Thymus (tissue), 11 donors: ENCODE measurements at regions not wholly inside any gene's neighbourhood (a gene's known extent, or its start where the extent isn't known, plus 50 kb on each side); places are given as distances from the start of the nearest gene placed in this dataset.

ENCODE experiments used
- DNase-seq, 9 donors: peaks; one replicate each; pipeline ENCODE4 v3.0.0-alpha.2; 2013; ENCODE audit warnings: low spot score in 9 of 9, low read depth in 6 of 9, missing footprints in 1 of 9
- H3K27ac ChIP-seq, 2 donors: one replicate each; pipeline ENCODE4 v1.5.1; 2013; ENCODE audit warnings: control low read depth in 1 of 2, low read depth in 1 of 2, low read length in 1 of 2, mild to moderate bottlenecking in 1 of 2, moderate library complexity in 1 of 2
- H3K27me3 ChIP-seq, 2 donors: one replicate each; pipeline ENCODE4 v1.5.1; 2013; ENCODE audit warnings: low read length in 1 of 2; ENCODE audit not compliant: control insufficient read depth in 2 of 2, insufficient read depth in 1 of 2
- H3K36me3 ChIP-seq, 2 donors: one replicate each; pipeline ENCODE4 v1.5.1; 2013; ENCODE audit warnings: low read length in 1 of 2, mild to moderate bottlenecking in 1 of 2, moderate library complexity in 1 of 2; ENCODE audit not compliant: control insufficient read depth in 2 of 2, insufficient read depth in 2 of 2
- H3K4me1 ChIP-seq, 2 donors: one replicate each; pipeline ENCODE4 v1.5.1; 2013; ENCODE audit warnings: low read length in 2 of 2; ENCODE audit not compliant: control insufficient read depth in 2 of 2, insufficient read depth in 2 of 2
- H3K4me3 ChIP-seq, 2 donors: one replicate each; pipeline ENCODE4 v1.5.1; 2013; ENCODE audit warnings: low read length in 2 of 2, control low read depth in 1 of 2, mild to moderate bottlenecking in 1 of 2
- H3K9me3 ChIP-seq, 2 donors: one replicate each; pipeline ENCODE4 v1.5.1; 2013; ENCODE audit warnings: low read length in 1 of 2, mild to moderate bottlenecking in 1 of 2; ENCODE audit not compliant: control insufficient read depth in 2 of 2, insufficient read depth in 1 of 2
- WGBS: extraction: QIAGEN DNeasy Blood & Tissue Kit; methylation state at CpG from one replicate; pipeline ENCODE4 v1.1.7; 2013; 5-methylcytosine and 5-hydroxymethylcytosine counted together
- donor health status: healthy.

GRCh38 chr5:175803254-175803653 is 68.1 kb upstream of the CPLX2 start:
- Histone ChIP-seq H3K4me3 (no peak overlapping the region), H3K36me3 (no peaks in the 10 kb centered on the region), H3K27ac (no peak overlapping the region), H3K9me3 (peaks cover 0 to 3% of the 10 kb centered on the region in 2 donors), H3K4me1 (no peaks in the 10 kb centered on the region), H3K27me3 (peaks cover 0 to 12% of the 10 kb centered on the region in 2 donors)
- 89% methylated on average over 5 of the region's 5 CpGs for WGBS
- DNase-seq: no peak

GRCh38 chr5:175803736-175804454 is 67.5 kb upstream of the CPLX2 start:
- H3K36me3 ChIP-seq: no peaks in the 10 kb centered on the region
- no peak overlapping the region for H3K4me3 ChIP-seq
- H3K27me3 ChIP-seq: peaks cover 0 to 7% of the 10 kb centered on the region in 2 donors
- no peak for DNase-seq
- no peaks in the 10 kb centered on the region for H3K4me1 ChIP-seq
- 65% methylated on average over 8 of the region's 8 CpGs for WGBS
- H3K9me3 ChIP-seq: peaks cover 0 to 3% of the 10 kb centered on the region in 2 donors
- no peak overlapping the region for H3K27ac ChIP-seq

DNA sequence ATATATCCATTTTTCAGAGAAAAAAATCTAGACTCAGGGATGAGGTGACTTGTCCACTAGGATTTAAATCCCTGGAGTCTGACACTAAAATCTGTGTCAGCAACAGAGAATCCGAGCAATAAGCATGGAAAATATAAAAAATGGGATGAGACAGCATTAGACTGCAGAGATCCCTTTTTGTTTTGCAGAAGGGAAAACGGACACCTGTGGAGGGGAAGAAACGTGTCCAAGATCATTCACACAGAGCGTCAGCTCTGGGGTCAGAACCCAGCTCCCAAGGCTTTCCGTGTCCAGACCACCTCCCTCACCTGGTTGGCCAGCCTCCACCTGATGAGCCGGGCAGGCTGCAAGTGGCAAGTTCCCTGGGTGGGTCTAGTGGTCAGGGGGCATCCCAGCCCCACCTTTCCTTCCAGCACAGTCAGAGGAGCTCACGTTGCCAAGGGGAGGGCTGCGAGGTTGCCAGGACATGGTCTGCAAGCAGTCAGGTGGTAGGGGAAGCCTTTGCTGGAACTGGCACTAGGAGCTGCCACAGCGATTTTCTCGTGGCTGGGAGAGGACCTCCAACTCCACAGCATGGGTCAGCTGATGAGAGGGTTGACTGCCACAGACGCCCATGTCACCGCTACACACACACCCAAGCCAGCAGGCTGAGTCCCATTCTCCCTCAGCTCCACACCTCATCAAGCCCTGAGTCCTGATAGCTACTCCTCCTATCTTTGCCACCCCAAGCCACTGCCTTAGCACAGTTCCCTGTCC is 65.9 kb upstream of the CPLX2 start:
- Histone ChIP-seq H3K9me3 (peaks cover 0 to 3% of the 10 kb centered on the region in 2 donors), H3K27me3 (peaks cover 0 to 4% of the 10 kb centered on the region in 2 donors), H3K27ac (no peak overlapping the region), H3K4me1 (no peaks in the 10 kb centered on the region), H3K4me3 (no peak overlapping the region), H3K36me3 (no peaks in the 10 kb centered on the region)
- 82% methylated on average over 12 of the region's 12 CpGs for WGBS
- DNase-seq: no peak

DNA sequence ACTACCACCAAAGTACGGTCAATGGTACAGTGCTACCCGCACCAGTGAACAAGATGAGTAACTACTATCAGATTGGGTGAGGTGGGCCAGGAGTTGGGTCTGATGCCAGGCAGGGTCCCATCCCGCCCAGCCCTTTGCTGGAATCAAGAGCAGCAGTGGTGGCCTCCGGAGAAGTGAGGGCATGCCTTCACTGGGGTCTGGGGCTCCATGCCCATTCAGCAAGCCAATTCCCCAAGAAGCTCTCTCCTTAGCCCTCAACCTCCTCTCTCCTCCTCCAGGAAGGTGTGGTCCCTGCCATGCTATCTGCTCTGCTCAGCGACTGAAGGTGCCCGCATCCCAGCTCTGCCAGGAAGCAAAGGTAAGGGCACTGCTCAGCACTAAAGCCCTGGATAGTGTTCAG is 62.7 kb upstream of the CPLX2 start:
- no peaks in the 10 kb centered on the region for H3K36me3 ChIP-seq
- no peak overlapping the region for H3K27ac ChIP-seq
- no peak overlapping the region for H3K4me3 ChIP-seq
- H3K9me3 ChIP-seq: peaks cover 0 to under 1% of the 10 kb centered on the region in 2 donors
- DNase-seq: no peak
- no peaks in the 10 kb centered on the region for H3K4me1 ChIP-seq
- H3K27me3 ChIP-seq: no peaks in the 10 kb centered on the region
- 94% methylated on average over 6 of the region's 6 CpGs for WGBS

DNA sequence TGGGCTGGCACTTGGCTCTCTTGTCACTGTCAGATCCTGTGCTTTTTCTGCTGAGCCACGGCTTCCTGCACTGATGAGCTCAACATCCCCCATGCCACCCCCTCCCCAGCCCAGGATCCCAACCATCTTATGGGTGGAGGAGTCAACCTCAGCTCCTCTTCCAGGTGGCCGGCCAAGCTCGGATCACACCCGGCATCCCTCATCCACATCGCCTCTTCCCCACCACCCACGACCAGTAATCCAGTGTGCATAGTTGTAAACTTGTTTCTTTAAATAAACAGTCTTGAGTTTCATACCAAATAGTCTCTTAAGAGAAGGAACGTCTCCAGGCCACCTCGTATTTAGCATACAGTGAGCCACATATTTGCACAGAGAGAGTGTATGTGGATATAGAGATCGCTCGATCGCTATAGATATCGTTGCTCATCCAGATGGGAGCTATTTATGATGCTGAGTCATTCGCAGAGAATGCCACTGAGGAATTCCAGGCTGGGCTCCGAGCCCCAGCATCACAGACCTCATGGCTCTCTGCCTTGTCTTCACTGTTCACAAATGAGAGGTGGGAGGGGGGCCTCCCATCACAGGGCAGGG is 61.8 kb upstream of the CPLX2 start:
- Histone ChIP-seq H3K27ac (no peak overlapping the region), H3K9me3 (no peaks in the 10 kb centered on the region), H3K36me3 (no peaks in the 10 kb centered on the region), H3K4me1 (no peaks in the 10 kb centered on the region), H3K27me3 (no peaks in the 10 kb centered on the region), H3K4me3 (no peak overlapping the region)
- 78% methylated on average over 14 of the region's 14 CpGs for WGBS
- DNase-seq: no peak

DNA sequence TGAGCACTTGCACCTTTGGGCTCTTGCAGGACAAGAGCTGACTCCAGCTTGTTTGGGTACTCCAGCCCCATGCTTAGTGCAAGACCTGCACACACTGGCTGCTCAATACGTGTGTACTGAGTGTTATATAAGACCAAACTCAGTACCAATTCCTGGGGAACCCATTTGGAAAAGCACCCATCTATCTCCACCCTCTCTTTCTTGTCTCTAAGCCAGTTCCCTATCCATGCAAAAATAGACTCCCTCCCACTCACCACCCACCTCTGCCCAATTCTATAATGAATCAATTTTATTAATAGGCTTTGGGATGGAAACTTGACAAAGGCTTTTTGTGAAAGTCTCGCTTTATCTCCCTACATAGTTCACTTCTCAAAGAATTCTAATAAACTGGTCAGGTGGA is 60.9 kb upstream of the CPLX2 start:
- 77% methylated on average over 2 of the region's 2 CpGs for WGBS
- no peaks in the 10 kb centered on the region for H3K27me3 ChIP-seq
- DNase-seq: no peak
- H3K36me3 ChIP-seq: no peaks in the 10 kb centered on the region
- H3K9me3 ChIP-seq: no peaks in the 10 kb centered on the region
- no peak overlapping the region for H3K27ac ChIP-seq
- no peak overlapping the region for H3K4me3 ChIP-seq
- H3K4me1 ChIP-seq: no peaks in the 10 kb centered on the region

DNA sequence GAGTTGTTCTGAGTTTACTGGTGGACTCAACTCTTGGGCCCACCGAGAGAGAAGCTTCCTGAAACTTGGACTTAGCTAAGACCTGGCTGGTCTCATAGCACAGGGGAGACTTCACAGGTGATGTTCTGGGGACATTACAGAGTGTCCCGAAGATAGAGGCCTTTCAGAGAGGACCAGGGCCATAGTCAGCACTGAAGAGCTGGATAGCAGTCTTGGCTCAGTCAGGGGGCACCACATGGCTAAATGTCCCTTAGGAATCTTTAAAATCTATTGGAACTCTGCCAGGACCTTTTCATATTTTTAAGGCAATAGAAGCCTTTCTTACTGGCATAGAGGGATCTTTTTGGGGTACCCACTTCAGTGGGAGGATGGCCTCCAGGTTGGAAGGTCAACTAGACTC is 59.8 kb upstream of the CPLX2 start:
- H3K9me3 ChIP-seq: no peaks in the 10 kb centered on the region
- no peaks in the 10 kb centered on the region for H3K4me1 ChIP-seq
- DNase-seq: no peak
- H3K27ac ChIP-seq: no peak overlapping the region
- no peak overlapping the region for H3K4me3 ChIP-seq
- H3K27me3 ChIP-seq: no peaks in the 10 kb centered on the region
- H3K36me3 ChIP-seq: no peaks in the 10 kb centered on the region
- WGBS: 93% methylated on average over 2 of the region's 2 CpGs

DNA sequence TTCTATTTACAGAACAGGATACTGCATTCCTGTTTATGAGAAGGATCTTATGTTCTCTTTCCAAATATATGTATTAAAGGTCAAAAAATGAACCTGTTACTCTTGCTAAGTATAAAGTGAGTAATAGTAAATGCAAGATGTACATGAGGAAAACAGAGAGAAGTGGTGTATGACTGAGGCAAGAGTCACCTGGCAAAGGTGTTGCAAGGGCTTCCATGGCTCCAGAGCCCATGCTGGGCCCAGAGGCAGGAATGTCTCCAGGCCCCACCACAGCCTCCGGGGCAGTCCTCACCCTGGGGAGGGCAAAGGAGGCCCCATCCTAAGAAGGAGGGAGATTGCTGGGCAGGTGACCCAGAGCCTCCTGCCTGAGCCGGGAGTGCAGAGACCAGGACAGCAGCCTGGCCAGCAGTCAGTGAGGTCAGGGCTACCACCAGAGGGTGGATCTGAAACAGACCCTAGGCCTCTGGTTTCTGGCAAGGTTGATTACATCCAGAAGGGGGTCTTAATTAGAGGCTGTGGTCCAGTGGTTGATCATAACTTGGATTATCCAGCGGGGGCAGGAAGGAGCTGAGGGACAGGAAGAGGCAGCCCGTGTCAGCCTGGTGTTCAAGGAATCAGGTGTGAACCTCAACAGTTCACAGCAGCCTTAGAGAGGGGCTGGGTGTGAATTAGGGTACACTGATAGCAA is 57.3 kb upstream of the CPLX2 start:
- no peak for DNase-seq
- Histone ChIP-seq H3K9me3 (no peaks in the 10 kb centered on the region), H3K36me3 (no peaks in the 10 kb centered on the region), H3K27ac (no peak overlapping the region), H3K4me1 (no peaks in the 10 kb centered on the region), H3K4me3 (no peak overlapping the region), H3K27me3 (no peaks in the 10 kb centered on the region)
- 73% methylated on average over 4 of the region's 4 CpGs for WGBS

DNA sequence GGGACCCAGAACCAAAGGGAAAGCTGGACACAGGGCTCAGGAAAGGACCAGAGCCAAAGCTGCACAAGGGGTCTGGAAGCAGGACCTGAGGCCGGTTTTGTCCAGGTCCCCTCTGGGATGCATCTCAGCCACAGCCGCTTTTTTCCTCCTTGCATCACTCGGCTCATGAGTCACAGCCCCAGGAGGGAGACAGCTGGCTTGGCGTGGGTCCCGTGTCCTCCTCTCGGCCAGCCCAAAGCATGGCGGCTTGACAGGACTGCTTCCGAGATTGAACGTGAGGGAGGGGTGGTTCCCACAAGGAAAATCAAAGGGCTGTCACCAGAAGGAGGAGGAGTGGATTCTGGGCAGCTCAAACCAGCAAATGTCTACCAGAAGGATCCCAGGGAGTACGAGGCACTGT is 56.7 kb upstream of the CPLX2 start:
- Histone ChIP-seq H3K36me3 (no peaks in the 10 kb centered on the region), H3K9me3 (no peaks in the 10 kb centered on the region), H3K27me3 (no peaks in the 10 kb centered on the region), H3K4me1 (no peaks in the 10 kb centered on the region), H3K27ac (no peak overlapping the region), H3K4me3 (no peak overlapping the region)
- 80% methylated on average over 10 of the region's 10 CpGs for WGBS
- no peak for DNase-seq
